NCI-H2227 (cell line): ENCODE measurements at regions not wholly inside any gene's neighbourhood (a gene's known extent, or its start where the extent isn't known, plus 50 kb on each side); places are given as distances from the start of the nearest gene placed in this dataset.
A peak's percentile ranks its signal among the peaks of the same experiment; 100 is the strongest.
"Not testable (repeated sequence)": the region's sequence is repeated elsewhere in the genome, so short reads cannot be mapped to it uniquely, and the experiment has no call there.

ENCODE experiments used
- DNase-seq: peaks from one replicate; lab custom pipeline; 2025; ENCODE audit not compliant: unreplicated experiment; lab: John Stamatoyannopoulos, UW

GRCh38 chr6:27633221-27633688 is 160.3 kb upstream of the ZNF184 start:
- not testable (repeated sequence) for DNase-seq

- no peak for DNase-seq
Measured at GRCh38 chr6:27631609-27631916, 158.7 kb upstream of the ZNF184 start.

- DNase-seq: peak; percentile 92
Measured at GRCh38 chr6:27630727-27631608, 158.1 kb upstream of the ZNF184 start.

- DNase-seq: no peak
Measured at GRCh38 chr6:27624694-27625262, 151.9 kb upstream of the ZNF184 start.

- no peak for DNase-seq
Measured at GRCh38 chr6:27623103-27623502, 150.2 kb upstream of the ZNF184 start.

GRCh38 chr6:27619436-27619835 is 146.5 kb upstream of the ZNF184 start:
- DNase-seq: no peak

- DNase-seq: peak; percentile 54
Measured at GRCh38 chr6:27617700-27618689, 145.1 kb upstream of the ZNF184 start.

GRCh38 chr6:27617046-27617687 is 144.3 kb upstream of the ZNF184 start:
- no peak for DNase-seq

GRCh38 chr6:27616328-27617045 is 143.6 kb upstream of the ZNF184 start:
- DNase-seq: no peak

- no peak for DNase-seq
Measured at GRCh38 chr6:27611451-27611850, 138.5 kb upstream of the ZNF184 start.

- DNase-seq: peak; percentile 33
Measured at GRCh38 chr6:27608916-27609883, 136.3 kb upstream of the ZNF184 start.

GRCh38 chr6:27605401-27606342 is 132.8 kb upstream of the ZNF184 start:
- DNase-seq: peak; percentile 81

- DNase-seq: no peak
Measured at GRCh38 chr6:27604986-27605385, 132.1 kb upstream of the ZNF184 start.

- DNase-seq: no peak
Measured at GRCh38 chr6:27601668-27602254, 128.9 kb upstream of the ZNF184 start.

GRCh38 chr6:27599859-27600532 is 127.1 kb upstream of the ZNF184 start:
- no peak for DNase-seq

- DNase-seq: not testable (repeated sequence)
Measured at GRCh38 chr6:27597031-27597567, 124.2 kb upstream of the ZNF184 start.

GRCh38 chr6:27593861-27594260 is 121.0 kb upstream of the ZNF184 start:
- DNase-seq: no peak
